HG03060 (cell line): ENCODE measurements at regions not wholly inside any gene's neighbourhood (a gene's known extent, or its start where the extent isn't known, plus 50 kb on each side); places are given as distances from the start of the nearest gene placed in this dataset.
A peak's percentile ranks its signal among the peaks of the same experiment; 100 is the strongest.

Source experiments
- ATAC-seq: cut with Tn5 transposase; IDR thresholded peaks from one replicate; pipeline ENCODE4 v1.9.1; 2021; ENCODE audit warnings: low read depth, moderate number of reproducible peaks; ENCODE audit not compliant: unreplicated experiment

DNA sequence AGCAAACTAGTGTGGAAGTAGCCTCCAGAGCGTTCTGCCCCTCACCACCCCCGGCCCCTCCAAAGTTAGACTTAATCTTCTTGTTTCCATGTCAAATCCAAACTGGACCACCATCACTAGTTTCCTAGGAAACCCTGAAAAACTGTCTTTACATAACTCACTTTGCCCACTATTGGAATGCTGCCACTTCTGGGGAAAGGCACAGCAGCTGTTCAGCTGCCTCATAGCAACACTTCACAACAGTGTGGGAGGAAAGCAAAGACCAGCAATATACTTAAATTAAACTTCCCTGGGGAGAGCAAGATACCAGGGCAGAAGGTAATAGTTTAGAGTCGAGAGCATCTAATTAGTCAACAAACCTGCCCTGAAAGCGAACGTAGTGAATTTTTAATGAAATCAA is 452.2 kb downstream of the KCNJ2 start:
- no peak for ATAC-seq

DNA sequence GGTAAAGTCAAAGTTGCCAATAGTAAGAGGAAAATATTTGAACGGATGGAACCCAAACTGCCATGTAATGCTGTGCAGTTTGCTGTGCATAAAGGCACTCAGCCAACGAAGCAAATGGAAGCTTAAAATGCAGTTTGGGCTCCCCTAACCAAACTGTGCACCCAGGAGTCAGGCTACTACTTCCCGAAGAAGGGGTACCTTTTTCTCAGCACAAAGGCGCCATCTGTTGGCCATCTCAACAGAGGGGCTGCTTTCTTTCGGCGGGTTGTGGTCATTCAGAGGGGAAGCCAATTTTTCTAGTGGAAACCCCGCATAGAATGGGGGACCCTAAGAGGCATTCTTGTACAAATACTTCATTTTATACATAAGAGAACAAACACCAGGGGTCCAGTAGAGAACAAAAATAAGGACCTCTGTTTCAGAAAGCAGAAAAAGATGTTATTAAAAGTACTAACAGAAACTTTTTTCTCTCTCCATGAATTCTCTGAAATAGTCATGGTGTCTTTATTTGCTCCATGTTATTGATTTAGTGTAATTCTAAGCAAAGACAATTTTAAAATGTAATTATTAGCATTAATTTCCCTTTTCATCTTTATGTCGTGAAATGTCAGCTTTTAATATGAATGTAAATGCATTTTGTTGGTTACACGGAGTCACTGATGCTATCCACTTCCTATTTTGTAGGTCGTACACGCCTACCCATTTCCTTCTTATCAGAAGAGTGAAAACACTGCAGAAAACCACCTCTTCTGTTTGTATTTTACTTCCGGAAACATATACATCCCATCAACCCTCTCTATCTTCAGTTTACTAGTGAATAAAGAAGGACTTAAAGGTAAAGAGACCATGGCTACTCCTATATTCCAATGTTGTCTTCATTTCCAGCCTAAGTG is 453.3 kb downstream of the KCNJ2 start:
- no peak for ATAC-seq

DNA sequence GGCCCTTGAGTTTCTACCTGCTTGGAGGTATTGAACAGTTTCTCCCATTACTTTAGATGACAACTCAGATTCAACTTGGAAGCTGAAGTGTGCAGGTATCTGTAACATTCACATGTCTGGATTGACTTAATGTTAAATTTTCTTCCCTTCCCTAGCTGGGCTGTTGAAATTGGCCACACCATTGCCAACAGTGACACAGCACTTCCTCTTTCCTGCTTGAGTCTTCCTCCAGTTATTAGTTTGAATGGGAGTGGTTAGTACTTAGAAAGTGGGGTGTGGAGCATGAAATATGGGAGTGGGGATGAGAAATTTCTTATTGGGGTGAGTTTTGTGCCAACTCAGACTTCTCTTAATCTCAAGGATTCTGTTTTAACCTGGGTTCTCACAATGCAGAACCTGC is 454.9 kb downstream of the KCNJ2 start:
- ATAC-seq, result no peak

DNA sequence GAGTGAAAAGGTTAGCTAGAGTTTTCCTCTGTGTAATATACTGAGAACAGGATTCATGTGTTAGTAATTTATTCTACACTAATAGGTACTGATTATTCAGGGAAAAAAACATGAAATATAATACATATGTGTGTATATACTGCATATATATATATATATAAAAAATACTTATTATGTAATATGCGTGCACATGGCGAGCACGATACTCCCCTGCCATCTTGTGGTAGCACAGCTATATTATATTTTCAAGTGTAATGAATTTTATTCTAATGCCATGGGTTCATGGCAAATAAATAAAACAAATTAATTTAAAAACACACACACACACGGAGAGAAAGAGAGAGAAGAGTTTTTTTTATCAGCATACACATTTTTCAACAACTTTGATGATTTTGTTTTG is 460.6 kb downstream of the KCNJ2 start:
- no peak for ATAC-seq

DNA sequence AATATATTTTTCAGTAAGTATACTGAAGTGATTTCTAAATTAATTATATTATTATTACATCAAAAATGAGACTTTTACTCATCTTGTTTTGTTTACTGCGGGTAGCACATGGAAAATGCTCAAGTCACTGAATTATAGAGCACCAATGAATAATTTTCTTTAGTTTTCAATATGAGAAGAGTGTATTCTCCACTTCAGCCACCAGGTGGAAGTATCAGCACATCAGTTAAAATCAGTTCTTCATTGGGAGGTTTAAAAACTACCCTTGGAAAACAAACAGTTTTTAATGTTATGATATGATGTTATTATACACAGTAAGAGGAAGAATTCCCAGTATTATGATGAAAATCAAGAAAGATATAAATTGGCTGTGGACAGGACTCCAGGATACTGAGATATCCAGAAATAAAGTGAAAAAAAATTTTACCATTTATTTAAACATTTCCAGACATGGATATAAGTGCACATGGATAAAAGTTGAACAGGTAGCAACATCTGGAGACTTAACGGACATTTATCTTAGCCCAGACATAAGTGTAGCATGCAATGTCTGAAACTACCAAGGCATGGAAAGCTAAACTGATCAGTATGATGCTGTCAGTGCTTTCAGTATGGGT is 467.3 kb downstream of the KCNJ2 start:
- ATAC-seq, result peak; percentile 64

DNA sequence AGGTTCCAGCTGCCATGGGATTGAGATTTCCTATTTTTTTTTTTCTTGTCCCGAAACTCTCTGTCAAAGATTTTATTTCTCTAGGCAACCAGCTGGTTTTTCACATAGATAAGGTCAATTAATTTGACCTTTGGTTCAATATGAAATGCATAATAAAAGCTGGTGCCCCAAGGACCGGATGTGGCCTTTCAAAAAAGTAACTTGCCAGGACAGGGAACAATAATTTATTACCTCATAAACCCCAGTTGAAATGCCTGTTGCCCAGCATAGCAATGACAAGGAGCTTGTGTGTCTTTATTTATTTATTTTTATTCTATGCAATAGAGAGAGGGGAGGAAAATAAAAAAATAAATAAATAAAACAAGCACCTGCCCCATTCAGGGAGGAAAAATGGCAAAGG is 472.7 kb downstream of the KCNJ2 start:
- ATAC-seq, result no peak

DNA sequence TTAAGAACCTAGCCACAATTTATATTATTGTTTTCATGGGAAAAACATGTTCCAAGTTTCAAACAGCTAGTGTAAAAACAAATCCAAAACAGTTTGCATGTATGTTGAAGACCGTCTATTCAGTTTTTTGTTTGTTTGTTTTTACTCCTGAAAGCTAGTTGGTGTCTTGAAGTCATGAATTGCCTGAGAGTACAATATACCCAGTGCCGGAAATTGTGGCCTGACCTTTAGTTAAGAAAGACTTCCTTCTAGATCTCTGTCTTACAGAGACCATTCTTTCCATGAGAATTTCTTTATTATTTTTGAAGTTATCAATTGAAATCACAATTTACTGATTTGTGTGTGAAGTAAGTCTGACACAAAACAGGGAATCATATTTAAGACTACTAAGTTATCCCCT is 474.8 kb downstream of the KCNJ2 start:
- ATAC-seq, result no peak

DNA sequence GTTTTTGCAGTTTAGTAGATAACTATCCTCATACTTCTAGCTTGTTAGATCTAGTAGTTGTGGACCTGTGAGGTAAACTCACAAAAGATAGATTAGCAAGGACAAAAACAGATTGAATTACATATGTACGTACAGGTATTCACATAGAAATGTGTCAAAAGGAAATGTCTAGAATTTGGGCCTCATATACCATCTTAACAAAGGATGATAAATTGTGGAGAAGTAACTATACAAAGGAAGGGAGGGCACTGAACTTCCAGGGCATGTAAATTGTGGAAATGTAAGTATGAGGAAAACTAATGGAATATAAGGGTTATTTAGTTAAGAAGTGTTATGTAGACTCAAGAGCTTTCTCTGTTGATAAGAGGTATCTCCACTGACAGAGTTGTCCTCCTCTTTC is 477.3 kb downstream of the KCNJ2 start:
- ATAC-seq, result no peak

GRCh38 chr17:70648166-70648565 is 478.8 kb downstream of the KCNJ2 start:
- ATAC-seq, result no peak

- no peak for ATAC-seq
These were observed 484.5 kb downstream of the KCNJ2 start for GRCh38 chr17:70653850-70654249.

- no peak for ATAC-seq
These were observed 485.4 kb downstream of the KCNJ2 start for GRCh38 chr17:70654706-70655105.

GRCh38 chr17:70655176-70655958 is 486.0 kb downstream of the KCNJ2 start:
- no peak for ATAC-seq

DNA sequence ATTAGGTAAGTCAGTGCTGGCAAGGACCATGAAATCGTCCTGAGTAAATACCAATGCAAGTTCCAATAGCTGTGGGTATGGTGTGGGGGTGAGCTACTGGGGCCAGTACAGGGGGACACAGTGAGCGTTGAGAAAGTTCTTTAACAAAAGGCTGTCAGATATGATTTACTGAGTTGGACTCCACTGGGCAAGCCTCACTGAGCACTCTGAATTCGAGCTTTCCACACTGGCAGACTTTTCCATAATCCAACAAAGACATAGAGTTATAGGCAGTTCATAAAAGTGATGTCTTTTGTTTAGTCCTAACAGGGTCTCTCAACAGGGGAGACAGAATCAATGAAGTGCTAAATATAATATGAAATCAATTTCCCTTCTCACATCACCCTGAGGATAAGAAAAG is 489.0 kb downstream of the KCNJ2 start:
- no peak for ATAC-seq

GRCh38 chr17:70658840-70659239 is 489.5 kb downstream of the KCNJ2 start:
- no peak for ATAC-seq

GRCh38 chr17:70661342-70662222 is 492.2 kb downstream of the KCNJ2 start:
- ATAC-seq, result no peak

DNA sequence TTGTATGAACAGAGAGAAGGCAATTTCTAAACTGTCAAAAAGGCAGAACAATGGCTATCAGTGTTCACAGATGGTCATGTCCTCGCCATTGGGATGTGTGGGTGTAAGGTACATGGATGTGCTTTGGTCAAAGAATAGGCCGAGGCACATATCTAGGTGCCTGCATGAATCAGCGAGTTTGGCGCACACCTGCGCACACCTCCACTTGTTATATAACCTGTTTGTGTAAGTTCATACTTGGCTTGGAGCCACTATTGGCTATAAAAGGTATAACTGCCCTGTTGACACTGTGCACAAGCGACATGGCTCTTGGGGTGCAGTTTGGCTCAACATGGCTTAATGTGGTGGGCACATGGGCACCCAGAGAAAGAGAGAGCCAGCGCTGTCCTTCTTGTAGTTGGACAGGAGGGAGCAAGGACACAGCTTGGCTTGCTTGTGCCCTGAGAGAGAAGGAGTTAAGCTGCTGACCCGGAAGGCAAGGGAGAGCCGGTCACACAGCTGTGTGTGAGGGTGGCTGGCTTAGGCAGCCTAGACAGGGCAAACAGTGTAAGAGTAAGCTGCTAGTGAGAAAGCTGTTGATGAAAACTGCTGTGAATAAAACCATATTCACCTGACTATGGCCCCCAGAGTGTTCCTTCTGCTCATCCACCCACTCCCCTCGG is 499.1 kb downstream of the KCNJ2 start:
- ATAC-seq, result no peak

DNA sequence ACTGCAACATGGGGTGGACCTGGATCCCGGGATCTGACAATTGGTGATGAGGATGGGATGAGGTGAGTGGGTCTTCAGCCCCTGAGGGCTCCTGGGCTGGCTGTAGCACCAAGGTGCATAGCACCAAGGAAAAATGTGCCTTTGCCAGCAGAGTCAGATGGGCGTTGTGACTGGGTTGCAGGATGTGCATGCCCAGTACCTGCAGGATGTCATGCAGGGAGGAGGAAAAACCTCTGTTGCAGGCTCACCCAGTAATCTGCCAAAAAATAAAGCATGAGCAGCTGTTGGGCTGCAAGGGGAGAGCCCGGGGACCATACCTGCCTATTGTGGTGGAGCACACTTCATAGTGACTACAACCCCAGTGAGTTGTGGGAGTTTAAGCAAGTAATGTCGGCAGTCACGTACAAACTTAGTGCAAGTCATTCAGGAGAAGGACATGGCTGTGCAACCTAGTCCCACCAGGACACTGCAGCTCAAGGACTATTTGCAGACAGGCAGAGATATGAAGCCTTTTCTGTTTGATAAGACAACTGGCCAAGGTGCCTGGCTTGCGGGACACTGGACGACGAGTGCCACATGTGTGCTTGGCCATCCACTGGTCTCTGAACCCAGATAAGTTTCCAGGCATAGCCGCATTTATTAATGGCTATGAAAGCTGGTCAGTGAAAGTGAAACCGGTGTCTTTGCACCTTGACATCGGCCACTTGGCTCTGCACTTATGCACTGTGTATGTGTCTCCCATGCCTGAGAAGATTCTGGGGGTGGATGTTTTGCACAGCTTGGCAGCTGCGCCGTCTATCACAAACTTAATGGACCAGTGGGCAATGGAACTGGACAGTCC is 499.8 kb downstream of the KCNJ2 start:
- no peak for ATAC-seq

DNA sequence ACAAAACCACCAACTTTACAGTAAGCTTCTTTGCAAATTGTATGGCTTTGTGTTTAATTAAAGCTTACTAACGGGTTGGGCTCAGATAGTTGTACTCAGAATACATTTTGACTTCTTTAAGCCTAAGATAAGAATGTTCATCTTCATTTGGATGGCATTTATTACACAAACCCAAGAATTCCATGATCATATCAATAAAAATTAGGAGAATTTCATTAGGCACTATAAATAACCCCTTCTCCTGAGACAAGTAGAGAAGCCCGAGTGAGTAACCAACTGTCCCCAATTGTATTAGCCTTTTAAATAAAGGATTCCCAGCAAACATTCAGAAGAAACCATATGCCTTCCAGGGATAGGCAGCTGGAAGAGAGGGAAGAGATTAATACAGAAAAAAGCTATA is 504.7 kb downstream of the KCNJ2 start:
- ATAC-seq, result no peak

DNA sequence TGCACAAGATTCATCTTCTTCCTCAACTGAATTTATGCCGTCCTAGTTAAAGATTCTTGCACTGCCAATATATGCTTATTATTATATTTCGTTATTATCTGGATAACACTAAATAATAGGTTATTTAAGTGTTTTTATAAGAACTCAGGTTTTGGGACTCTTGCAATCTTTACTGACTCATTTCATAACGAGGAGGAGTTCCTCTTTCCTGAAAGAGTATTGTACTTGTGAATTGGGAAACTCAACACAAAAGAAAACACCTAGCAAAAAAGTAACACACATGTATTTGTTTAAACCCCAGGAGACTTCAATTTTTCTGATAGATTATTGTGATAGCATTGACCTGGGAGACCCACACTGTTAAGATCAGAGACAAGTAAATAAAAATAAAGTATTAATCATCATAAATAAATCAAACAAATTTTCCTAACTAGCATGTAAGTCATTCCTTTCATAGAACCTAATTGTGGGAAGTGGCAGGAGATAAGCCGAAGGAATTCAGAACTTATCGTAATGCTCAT is 505.8 kb downstream of the KCNJ2 start:
- no peak for ATAC-seq
